NCI-H2029 (cell line): ENCODE measurements at regions not wholly inside any gene's neighbourhood (a gene's known extent, or its start where the extent isn't known, plus 50 kb on each side); places are given as distances from the start of the nearest gene placed in this dataset.
A peak's percentile ranks its signal among the peaks of the same experiment; 100 is the strongest.

Source experiments
- DNase-seq: peaks from one replicate; lab custom pipeline; 2025; lab: John Stamatoyannopoulos, UW

- DNase-seq = peak; percentile 61
Observed at GRCh38 chr18:58805467-58806187, 59.0 kb upstream of the ZNF532 start.

- DNase-seq = no peak
Observed at GRCh38 chr18:58806826-58807714, 57.6 kb upstream of the ZNF532 start.

- no peak for DNase-seq
Observed at GRCh38 chr18:58807766-58808165, 56.9 kb upstream of the ZNF532 start.

- no peak for DNase-seq
Observed at GRCh38 chr18:58808349-58808748, 56.3 kb upstream of the ZNF532 start.

GRCh38 chr18:58811859-58812258 is 52.8 kb upstream of the ZNF532 start:
- DNase-seq = peak; percentile 35

- DNase-seq = no peak
Observed at GRCh38 chr18:58813105-58813504, 51.6 kb upstream of the ZNF532 start.

GRCh38 chr18:58813561-58814225 is 51.0 kb upstream of the ZNF532 start:
- DNase-seq = no peak

GRCh38 chr18:58814317-58814716 is 50.4 kb upstream of the ZNF532 start:
- no peak for DNase-seq
